Natural killer cell (primary cell): ENCODE measurements at regions not wholly inside any gene's neighbourhood (a gene's known extent, or its start where the extent isn't known, plus 50 kb on each side); places are given as distances from the start of the nearest gene placed in this dataset.

Source experiments
- ATAC-seq, 3 donors: fragments of 150-1000 bp in 2 of 3; fragments of 200-7000 bp in 1 of 3; cut with Tn5 transposase; 1 replicate in 1 of 3; 2 replicates in 2 of 3; pipeline ENCODE4 v1.10.0; 2021; ENCODE audit warnings: mild to moderate bottlenecking in 2 of 3, moderate library complexity in 2 of 3
- DNase-seq, 2 donors: peaks; one replicate each; pipeline versions ENCODE4 v3.0.0 to v3.0.0-alpha.2; 2013 to 2021; ENCODE audit warnings: mixed read lengths in 1 of 2
- H3K27ac ChIP-seq: one replicate; pipeline ENCODE4 v1.5.1; 2013; ENCODE audit warnings: mild to moderate bottlenecking, low read length
- H3K27me3 ChIP-seq: one replicate; pipeline ENCODE4 v1.6.1; 2013; ENCODE audit warnings: low read length; ENCODE audit not compliant: control insufficient read depth, insufficient read depth
- H3K36me3 ChIP-seq: one replicate; pipeline ENCODE4 v1.6.1; 2013; ENCODE audit warnings: low read length; ENCODE audit not compliant: control insufficient read depth, insufficient read depth
- H3K4me1 ChIP-seq: one replicate; pipeline ENCODE4 v1.6.1; 2013; ENCODE audit warnings: low read length; ENCODE audit not compliant: control insufficient read depth, insufficient read depth
- H3K4me3 ChIP-seq: one replicate; pipeline ENCODE4 v1.5.1; 2013; ENCODE audit warnings: low read length
- H3K9me3 ChIP-seq: one replicate; pipeline ENCODE4 v1.6.1; 2013; ENCODE audit warnings: low read length; ENCODE audit not compliant: control insufficient read depth, insufficient read depth
- H3K27ac Mint-ChIP-seq, 2 donors: one replicate each; pipeline ENCODE4 v1.8.0; 2022; ENCODE audit warnings: mild to moderate bottlenecking in 2 of 2, mixed read lengths in 2 of 2, moderate library complexity in 1 of 2
- H3K27me3 Mint-ChIP-seq, 2 donors: one replicate each; pipeline ENCODE4 v1.8.0; 2022; ENCODE audit warnings: low read depth in 2 of 2, mixed read lengths in 2 of 2
- H3K36me3 Mint-ChIP-seq: one replicate; pipeline ENCODE4 v1.8.0; 2022; ENCODE audit warnings: mixed read lengths
- H3K4me1 Mint-ChIP-seq, 2 donors: one replicate each; pipeline ENCODE4 v1.8.0; 2022; ENCODE audit warnings: mixed read lengths in 2 of 2
- H3K4me3 Mint-ChIP-seq: one replicate; pipeline ENCODE4 v1.8.0; 2022; ENCODE audit warnings: mild to moderate bottlenecking, moderate library complexity, mixed read lengths
- H3K9me3 Mint-ChIP-seq, 2 donors: one replicate each; pipeline ENCODE4 v1.8.0; 2022; ENCODE audit warnings: mixed read lengths in 2 of 2
- WGBS: methylation state at CpG from one replicate; pipeline ENCODE4 v1.1.7; 2013; ENCODE audit warnings: missing lambda C conversion rate; ENCODE audit not compliant: insufficient coverage; 5-methylcytosine and 5-hydroxymethylcytosine counted together
- intact Hi-C: fragments of 100-400 bp; cut with micrococcal nuclease; formaldehyde crosslinking; loops from one replicate; pipeline ENCODE4 v1.14.2; 2022
- TF ChIP-seq, protein P1 (sequence below): fragments of 200-600 bp; IDR thresholded peaks from one replicate; pipeline ENCODE4 v1.8.0; 2022; ENCODE audit warnings: antibody characterized with exemption

DNA sequence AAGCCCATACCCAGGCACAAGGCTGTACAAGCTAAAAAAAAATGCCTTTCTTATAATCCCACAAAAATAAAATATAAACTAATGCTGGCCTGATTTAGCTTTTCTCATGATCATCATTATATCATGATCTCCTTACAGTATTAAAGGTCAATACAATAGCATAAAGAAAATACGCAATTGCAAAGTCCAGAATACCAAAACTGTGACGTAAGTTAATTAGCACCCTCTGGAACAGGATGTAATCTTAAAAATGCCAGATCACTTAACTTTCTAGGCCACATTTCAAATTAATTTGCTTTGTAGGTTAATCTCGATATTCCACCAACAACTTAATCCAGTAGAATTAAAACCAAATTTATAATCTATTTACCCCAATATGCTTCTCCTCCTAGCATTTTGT, 444.2 kb upstream of the CYLC2 start:
- Mint-ChIP-seq H3K36me3 (peaks cover 25% of the 10 kb centered on the region), H3K27ac (no peak overlapping the region), H3K27me3 (no peaks in the 10 kb centered on the region), H3K9me3 (peaks cover 28 to 33% of the 10 kb centered on the region in 2 donors), H3K4me3 (no peak overlapping the region), H3K4me1 (no peaks in the 10 kb centered on the region)
- TF ChIP-seq, protein P1, sequence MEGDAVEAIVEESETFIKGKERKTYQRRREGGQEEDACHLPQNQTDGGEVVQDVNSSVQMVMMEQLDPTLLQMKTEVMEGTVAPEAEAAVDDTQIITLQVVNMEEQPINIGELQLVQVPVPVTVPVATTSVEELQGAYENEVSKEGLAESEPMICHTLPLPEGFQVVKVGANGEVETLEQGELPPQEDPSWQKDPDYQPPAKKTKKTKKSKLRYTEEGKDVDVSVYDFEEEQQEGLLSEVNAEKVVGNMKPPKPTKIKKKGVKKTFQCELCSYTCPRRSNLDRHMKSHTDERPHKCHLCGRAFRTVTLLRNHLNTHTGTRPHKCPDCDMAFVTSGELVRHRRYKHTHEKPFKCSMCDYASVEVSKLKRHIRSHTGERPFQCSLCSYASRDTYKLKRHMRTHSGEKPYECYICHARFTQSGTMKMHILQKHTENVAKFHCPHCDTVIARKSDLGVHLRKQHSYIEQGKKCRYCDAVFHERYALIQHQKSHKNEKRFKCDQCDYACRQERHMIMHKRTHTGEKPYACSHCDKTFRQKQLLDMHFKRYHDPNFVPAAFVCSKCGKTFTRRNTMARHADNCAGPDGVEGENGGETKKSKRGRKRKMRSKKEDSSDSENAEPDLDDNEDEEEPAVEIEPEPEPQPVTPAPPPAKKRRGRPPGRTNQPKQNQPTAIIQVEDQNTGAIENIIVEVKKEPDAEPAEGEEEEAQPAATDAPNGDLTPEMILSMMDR = no peak
- Histone ChIP-seq H3K4me3 (no peak overlapping the region), H3K36me3 (no peaks in the 10 kb centered on the region), H3K4me1 (no peaks in the 10 kb centered on the region), H3K27ac (no peak overlapping the region), H3K27me3 (no peaks in the 10 kb centered on the region), H3K9me3 (peaks cover 13% of the 10 kb centered on the region)
- intact Hi-C loops = no loop called here
- no peak for ATAC-seq
- 85% methylated on average over 3 of the region's 3 CpGs for WGBS
- DNase-seq = no peak

DNA sequence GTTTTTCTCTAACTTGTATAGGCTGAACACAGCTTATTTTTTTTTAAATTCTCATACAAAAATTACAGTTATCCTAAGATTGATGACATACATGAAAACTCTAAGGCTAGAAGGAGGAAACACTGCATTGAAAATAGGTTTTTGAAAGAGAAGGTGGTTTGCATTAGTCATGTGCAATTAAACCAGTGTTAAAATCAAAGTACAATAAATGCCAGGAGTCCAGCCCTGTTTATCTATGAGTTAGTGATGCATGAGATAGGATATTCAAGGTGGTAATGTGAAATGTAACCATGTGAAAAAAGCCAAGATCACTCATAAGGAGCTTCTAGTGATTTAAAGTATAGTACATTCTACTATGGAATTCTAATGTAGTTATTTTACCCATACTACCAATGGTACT, 444.9 kb upstream of the CYLC2 start:
- Histone ChIP-seq H3K27ac (no peak overlapping the region), H3K36me3 (no peaks in the 10 kb centered on the region), H3K4me3 (no peak overlapping the region), H3K9me3 (peaks cover 13% of the 10 kb centered on the region), H3K27me3 (no peaks in the 10 kb centered on the region), H3K4me1 (no peaks in the 10 kb centered on the region)
- Mint-ChIP-seq H3K27ac (no peak overlapping the region), H3K4me1 (no peaks in the 10 kb centered on the region), H3K4me3 (no peak overlapping the region), H3K27me3 (no peaks in the 10 kb centered on the region), H3K9me3 (peaks cover 28 to 33% of the 10 kb centered on the region in 2 donors), H3K36me3 (peaks cover 25% of the 10 kb centered on the region)
- ATAC-seq (no peak), DNase-seq (no peak)
- TF ChIP-seq, protein P1 = no peak
- intact Hi-C loops = no loop called here

DNA sequence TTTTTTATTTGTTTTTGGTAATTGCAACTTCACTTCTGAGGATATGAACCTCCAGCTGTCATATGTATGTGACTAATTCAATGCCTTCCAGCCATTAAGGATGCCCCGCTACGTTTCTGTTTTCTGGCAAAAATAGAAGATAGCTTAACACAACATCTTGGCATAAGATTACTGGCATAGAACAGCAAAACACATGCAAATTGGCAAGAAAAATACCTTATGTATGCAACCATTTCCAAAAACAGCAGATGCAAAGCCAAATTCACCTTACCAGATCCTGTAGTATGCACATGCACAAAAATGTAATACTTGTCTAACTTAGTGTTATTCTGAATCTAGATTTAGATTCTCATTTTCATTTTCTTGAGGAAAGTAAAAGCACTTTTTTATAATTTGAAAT, 461.1 kb upstream of the CYLC2 start:
- Histone ChIP-seq H3K27me3 (no peaks in the 10 kb centered on the region), H3K9me3 (no peaks in the 10 kb centered on the region), H3K4me3 (no peak overlapping the region), H3K4me1 (no peaks in the 10 kb centered on the region), H3K27ac (no peak overlapping the region), H3K36me3 (no peaks in the 10 kb centered on the region)
- TF ChIP-seq, protein P1 = no peak
- no peak overlapping the region for H3K27ac Mint-ChIP-seq
- no peaks in the 10 kb centered on the region for H3K27me3 Mint-ChIP-seq
- H3K4me1 Mint-ChIP-seq = no peaks in the 10 kb centered on the region
- WGBS = 88% methylated on average over 2 of the region's 2 CpGs
- DNase-seq = no peak
- no peaks in the 10 kb centered on the region for H3K36me3 Mint-ChIP-seq
- intact Hi-C loops = no loop called here
- ATAC-seq = no peak
- no peak overlapping the region for H3K4me3 Mint-ChIP-seq
- peaks cover 7 to 10% of the 10 kb centered on the region in 2 donors for H3K9me3 Mint-ChIP-seq

DNA sequence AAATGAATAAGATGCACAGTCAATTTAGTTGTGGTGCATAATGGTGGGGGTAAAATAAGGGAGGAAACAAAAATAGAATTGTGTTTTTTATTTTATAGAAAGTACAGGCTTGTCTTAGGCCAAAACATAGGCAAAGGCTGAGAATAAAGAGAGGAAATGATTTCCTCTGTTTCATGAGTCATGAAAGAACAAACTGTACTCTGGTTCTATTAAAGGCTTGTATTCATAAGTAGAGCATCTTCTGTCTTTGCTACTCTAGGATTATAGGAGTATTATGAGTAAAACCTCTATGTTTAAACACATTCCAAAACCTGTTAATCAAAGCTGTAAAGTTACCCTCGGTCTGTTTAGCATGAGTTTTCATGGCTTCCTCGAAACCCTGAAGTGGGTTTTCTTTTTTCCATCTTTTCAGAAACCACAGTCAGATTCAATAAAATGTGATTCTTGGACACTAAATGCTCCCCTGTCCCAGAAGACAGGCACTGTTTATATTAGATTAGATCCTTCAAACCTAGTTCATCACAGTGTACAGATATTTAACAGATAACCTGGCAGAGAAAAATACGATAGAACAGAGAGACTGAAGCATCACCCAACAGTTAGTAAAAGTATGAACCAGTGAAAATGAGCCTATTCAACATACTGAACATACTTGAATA, 473.9 kb upstream of the CYLC2 start:
- no peaks in the 10 kb centered on the region for H3K9me3 ChIP-seq
- TF ChIP-seq, protein P1 = no peak
- H3K9me3 Mint-ChIP-seq = peaks cover 17 to 28% of the 10 kb centered on the region in 2 donors
- ATAC-seq (no peak), DNase-seq (no peak)
- H3K36me3 Mint-ChIP-seq = no peaks in the 10 kb centered on the region
- H3K4me3 ChIP-seq = no peak overlapping the region
- no peaks in the 10 kb centered on the region for H3K27me3 Mint-ChIP-seq
- H3K36me3 ChIP-seq = no peaks in the 10 kb centered on the region
- no peak overlapping the region for H3K27ac ChIP-seq
- no peaks in the 10 kb centered on the region for H3K4me1 Mint-ChIP-seq
- no peak overlapping the region for H3K4me3 Mint-ChIP-seq
- WGBS = 89% methylated on average over 3 of the region's 3 CpGs
- no peak overlapping the region for H3K27ac Mint-ChIP-seq
- H3K4me1 ChIP-seq = no peaks in the 10 kb centered on the region
- H3K27me3 ChIP-seq = no peaks in the 10 kb centered on the region
- intact Hi-C loops = no loop called here
